SH-SY5Y (cell line): ENCODE measurements at regions not wholly inside any gene's neighbourhood (a gene's known extent, or its start where the extent isn't known, plus 50 kb on each side); places are given as distances from the start of the nearest gene placed in this dataset.

ENCODE experiments used
- GATA2 ChIP-seq: IDR thresholded peaks from 2 replicates; pipeline ENCODE4 v1.6.1; 2011; ENCODE audit warnings: mild to moderate bottlenecking, low read depth, low read length
- GATA3 ChIP-seq: IDR thresholded peaks from 2 replicates; pipeline ENCODE4 v1.6.1; 2011; ENCODE audit warnings: low read depth, mild to moderate bottlenecking, low read length, moderate library complexity

GRCh38 chr1:5480906-5481305, 511.3 kb downstream of the NPHP4 start:
- TF ChIP-seq GATA2, result no peak
- no peak for TF ChIP-seq GATA3
